Parathyroid adenoma (tissue), 2 donors: ENCODE measurements at regions not wholly inside any gene's neighbourhood (a gene's known extent, or its start where the extent isn't known, plus 50 kb on each side); places are given as distances from the start of the nearest gene placed in this dataset.
"Not testable (repeated sequence)": the region's sequence is repeated elsewhere in the genome, so short reads cannot be mapped to it uniquely, and the experiment has no call there.

Experiments used
- H2AFZ ChIP-seq: fragments of 300-600 bp; sonication (generic); one replicate; pipeline ENCODE4 v1.7.0; 2017; ENCODE audit warnings: antibody characterized with exemption, mild to moderate bottlenecking
- H3K27ac ChIP-seq: fragments of 300-600 bp; sonication (generic); one replicate; pipeline ENCODE4 v1.7.0; 2017
- H3K27me3 ChIP-seq: fragments of 300-600 bp; sonication (generic); one replicate; pipeline ENCODE4 v1.7.0; 2017; ENCODE audit warnings: low read length; ENCODE audit not compliant: control insufficient read depth, insufficient read depth
- H3K36me3 ChIP-seq: fragments of 300-600 bp; sonication (generic); one replicate; pipeline ENCODE4 v1.7.0; 2017; ENCODE audit warnings: low read length; ENCODE audit not compliant: control insufficient read depth, insufficient read depth
- H3K4me1 ChIP-seq: fragments of 300-600 bp; sonication (generic); one replicate; pipeline ENCODE4 v1.7.0; 2017; ENCODE audit warnings: control low read depth
- H3K4me2 ChIP-seq: fragments of 300-600 bp; sonication (generic); one replicate; pipeline ENCODE4 v1.7.0; 2017; ENCODE audit warnings: low read length
- H3K4me3 ChIP-seq: fragments of 300-600 bp; sonication (generic); one replicate; pipeline ENCODE4 v1.7.0; 2017; ENCODE audit warnings: low read depth, low read length
- H3K79me2 ChIP-seq: fragments of 300-600 bp; sonication (generic); one replicate; pipeline ENCODE4 v1.7.0; 2017; ENCODE audit warnings: control low read depth
- H3K9ac ChIP-seq: fragments of 300-600 bp; sonication (generic); one replicate; pipeline ENCODE4 v1.7.0; 2017; ENCODE audit warnings: mild to moderate bottlenecking
- H3K9me3 ChIP-seq: fragments of 300-600 bp; sonication (generic); one replicate; pipeline ENCODE4 v1.7.0; 2017; ENCODE audit warnings: low read length; ENCODE audit not compliant: control insufficient read depth
- CTCF ChIP-seq: fragments of 300-600 bp; sonication (generic); IDR thresholded peaks from one replicate; pipeline ENCODE4 v1.7.0; 2017; ENCODE audit warnings: antibody characterized with exemption, mild to moderate bottlenecking
- donor health status: primary hyperparathyroidism.

GRCh38 chr10:11691319-11691755, 50.8 kb upstream of the ECHDC3 start:
- no peaks in the 10 kb centered on the region for H3K79me2 ChIP-seq
- no peak overlapping the region for H3K4me3 ChIP-seq
- H2AFZ ChIP-seq: no peak overlapping the region
- H3K27me3 ChIP-seq: no peaks in the 10 kb centered on the region
- H3K36me3 ChIP-seq: no peaks in the 10 kb centered on the region
- no peaks in the 10 kb centered on the region for H3K4me1 ChIP-seq
- H3K4me2 ChIP-seq: no peak overlapping the region
- no peak overlapping the region for H3K27ac ChIP-seq
- no peaks in the 10 kb centered on the region for H3K9me3 ChIP-seq
- TF ChIP-seq CTCF: no peak
- H3K9ac ChIP-seq: no peak overlapping the region

GRCh38 chr10:11689945-11690736, 52.0 kb upstream of the ECHDC3 start:
- Histone ChIP-seq H3K9ac (no peak overlapping the region), H3K36me3 (no peaks in the 10 kb centered on the region), H3K4me1 (no peaks in the 10 kb centered on the region), H3K4me2 (no peak overlapping the region), H2AFZ (no peak overlapping the region), H3K9me3 (no peaks in the 10 kb centered on the region), H3K4me3 (no peak overlapping the region), H3K27me3 (no peaks in the 10 kb centered on the region), H3K79me2 (no peaks in the 10 kb centered on the region), H3K27ac (no peak overlapping the region)
- TF ChIP-seq CTCF: no peak

- H3K4me1 ChIP-seq, H3K9ac ChIP-seq, H3K27ac ChIP-seq, H2AFZ ChIP-seq, H3K79me2 ChIP-seq, H3K27me3 ChIP-seq, H3K9me3 ChIP-seq, H3K36me3 ChIP-seq, H3K4me3 ChIP-seq, H3K4me2 ChIP-seq: not testable (repeated sequence)
Measured at GRCh38 chr10:11688448-11688795, 53.8 kb upstream of the ECHDC3 start.

- Histone ChIP-seq H3K4me3 (no peak overlapping the region), H3K4me1 (no peaks in the 10 kb centered on the region), H3K79me2 (no peaks in the 10 kb centered on the region), H2AFZ (no peak overlapping the region), H3K27ac (no peak overlapping the region), H3K4me2 (no peak overlapping the region), H3K9ac (no peak overlapping the region), H3K27me3 (no peaks in the 10 kb centered on the region), H3K9me3 (no peaks in the 10 kb centered on the region), H3K36me3 (no peaks in the 10 kb centered on the region)
- TF ChIP-seq CTCF: no peak
Measured at GRCh38 chr10:11687779-11688447, 54.3 kb upstream of the ECHDC3 start.

- no peaks in the 10 kb centered on the region for H3K36me3 ChIP-seq
- no peaks in the 10 kb centered on the region for H3K9me3 ChIP-seq
- H3K79me2 ChIP-seq: no peaks in the 10 kb centered on the region
- H3K27me3 ChIP-seq: no peaks in the 10 kb centered on the region
- H2AFZ ChIP-seq: no peak overlapping the region
- no peak overlapping the region for H3K9ac ChIP-seq
- H3K4me3 ChIP-seq: no peak overlapping the region
- no peaks in the 10 kb centered on the region for H3K4me1 ChIP-seq
- no peak overlapping the region for H3K4me2 ChIP-seq
- no peak overlapping the region for H3K27ac ChIP-seq
- TF ChIP-seq CTCF: no peak
Measured at GRCh38 chr10:11687357-11687771, 54.8 kb upstream of the ECHDC3 start.
